Superior temporal gyrus (tissue), 1 donor: ENCODE measurements at regions not wholly inside any gene's neighbourhood (a gene's known extent, or its start where the extent isn't known, plus 50 kb on each side); places are given as distances from the start of the nearest gene placed in this dataset.

ENCODE experiments used
- DNase-seq: peaks from one replicate; pipeline ENCODE4 v3.0.0-alpha.2; 2016; ENCODE audit errors: extremely low spot score

DNA sequence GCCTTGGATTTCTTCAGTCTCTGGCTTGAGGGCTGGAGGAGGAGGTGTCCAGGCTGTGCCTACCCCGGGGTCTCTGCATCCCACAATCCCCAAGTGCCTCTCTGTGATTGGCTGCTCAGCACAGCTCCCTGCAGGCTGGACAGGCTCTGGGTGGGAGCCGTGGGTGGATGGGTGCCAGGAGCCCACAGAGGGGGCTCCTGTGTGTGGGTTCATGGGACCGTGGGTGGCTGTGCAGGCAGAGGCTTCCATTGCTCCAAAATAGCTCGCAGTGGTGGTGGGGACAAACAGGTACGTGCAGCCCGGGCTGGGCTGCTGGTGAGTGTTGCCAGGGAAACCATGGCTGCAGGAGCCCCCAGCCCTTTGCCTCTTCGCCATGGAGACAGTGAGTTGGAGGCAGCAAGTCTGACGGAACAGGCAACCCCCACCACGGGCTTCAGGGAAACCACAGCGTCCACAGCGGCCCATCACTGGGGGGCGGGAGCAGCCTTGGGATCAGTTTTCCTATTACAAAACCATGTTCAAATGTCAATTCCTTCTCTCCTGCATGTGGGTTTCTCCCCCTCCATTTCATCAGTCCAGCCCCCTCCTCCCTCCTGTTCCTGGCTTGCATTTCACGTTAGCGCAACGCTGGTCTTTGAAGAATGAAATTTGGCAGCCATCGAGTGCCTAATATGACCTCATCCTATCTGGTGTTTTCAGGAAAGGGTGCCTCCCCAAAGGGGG, 155.2 kb downstream of the TRIM29 start:
- no peak for DNase-seq

GRCh38 chr11:119980431-119980830, 157.5 kb downstream of the TRIM29 start:
- DNase-seq = no peak

GRCh38 chr11:119979701-119980100, 158.2 kb downstream of the TRIM29 start:
- DNase-seq = no peak

- DNase-seq = no peak
Measured at GRCh38 chr11:119978696-119979095, 159.2 kb downstream of the TRIM29 start.

GRCh38 chr11:119977881-119978280, 160.0 kb downstream of the TRIM29 start:
- no peak for DNase-seq

GRCh38 chr11:119977561-119977860, 160.4 kb downstream of the TRIM29 start:
- DNase-seq = no peak

DNA sequence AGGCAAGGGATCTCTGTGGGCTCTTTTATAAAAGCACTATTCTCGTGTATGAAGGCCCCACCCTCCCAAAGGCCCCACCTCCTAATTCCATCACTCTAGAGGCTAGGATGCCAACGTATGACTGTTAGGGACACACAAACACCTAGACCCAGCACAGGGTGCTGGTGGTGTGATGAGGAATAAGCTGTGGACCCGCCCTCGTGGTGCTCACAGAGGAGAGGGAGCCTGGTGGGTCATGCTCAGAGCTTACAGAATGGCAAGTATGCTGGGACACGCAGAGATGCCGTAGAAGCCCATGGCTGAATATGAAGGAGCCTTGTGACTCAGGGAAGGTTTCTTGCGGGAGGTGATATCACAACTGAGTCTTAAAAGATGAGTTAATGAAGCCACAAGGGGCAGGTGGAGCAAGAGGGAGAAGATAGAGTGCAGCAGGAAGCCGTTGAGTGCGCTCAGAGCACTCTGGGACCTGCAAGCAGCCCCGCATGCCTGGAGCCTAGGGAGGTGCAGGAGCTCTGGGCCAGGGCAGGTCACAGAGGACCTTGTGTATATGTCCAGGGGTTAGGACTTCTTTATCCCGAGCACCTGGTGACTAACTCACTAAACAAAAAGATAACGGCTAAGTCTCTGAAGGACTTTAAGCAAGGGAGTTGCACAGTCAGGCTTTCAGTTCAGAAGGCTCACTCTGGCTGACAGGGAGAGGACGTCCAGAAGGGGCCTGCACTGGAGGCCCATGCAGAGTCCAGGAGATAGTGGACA, 160.9 kb downstream of the TRIM29 start:
- peak; percentile 72 for DNase-seq

DNA sequence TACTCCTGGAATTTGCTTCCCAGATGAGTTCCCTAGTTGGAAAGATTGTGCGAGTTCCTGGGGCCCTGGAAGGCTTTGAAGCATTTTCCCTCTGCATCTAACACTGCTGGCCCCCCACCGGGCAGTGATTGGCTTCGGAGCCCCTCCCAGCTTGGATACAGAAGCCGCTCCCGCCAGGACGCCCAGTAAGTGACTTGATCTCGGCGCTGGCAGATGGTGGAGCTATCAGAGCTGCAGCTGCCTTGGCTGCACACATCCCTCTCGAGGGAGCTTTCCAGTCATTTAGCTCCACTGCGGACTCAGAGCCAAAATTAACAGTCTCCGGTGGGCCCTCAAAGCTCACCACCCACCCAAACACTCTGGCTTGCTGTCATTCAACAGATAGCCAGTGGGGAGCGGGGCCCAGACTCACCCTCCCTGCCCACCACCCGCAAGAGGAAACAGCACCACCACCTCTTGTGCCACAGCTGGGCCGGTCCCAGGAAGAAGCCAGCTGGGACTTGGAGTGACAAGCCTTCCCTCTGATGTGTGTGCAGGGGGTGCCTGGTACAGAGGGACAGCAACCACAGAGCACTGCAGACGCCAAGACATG, 162.3 kb downstream of the TRIM29 start:
- DNase-seq = peak; percentile 88

- peak; percentile 81 for DNase-seq
Measured at GRCh38 chr11:119974467-119974866, 163.4 kb downstream of the TRIM29 start.

DNA sequence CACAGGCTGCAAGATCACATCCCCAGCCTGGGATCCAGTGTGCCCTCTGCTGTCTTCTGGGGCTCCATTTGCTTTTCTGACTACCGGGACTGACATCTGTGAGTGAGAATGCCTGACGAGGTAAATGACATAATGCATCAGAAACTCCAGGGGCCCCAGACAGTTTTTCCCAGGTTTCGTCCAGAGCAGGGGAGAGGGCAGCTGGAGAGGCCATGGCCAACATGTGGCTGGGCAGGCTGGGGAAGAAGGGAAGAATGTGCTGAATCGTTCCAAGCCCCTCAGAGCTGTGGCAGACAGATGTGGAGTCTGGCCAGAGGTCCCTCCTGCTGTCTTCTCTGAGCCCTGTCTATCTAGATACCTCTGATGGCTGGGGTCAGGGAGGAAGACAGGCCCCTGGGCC, 163.9 kb downstream of the TRIM29 start:
- no peak for DNase-seq

GRCh38 chr11:119972281-119972680, 165.6 kb downstream of the TRIM29 start:
- DNase-seq = no peak

DNA sequence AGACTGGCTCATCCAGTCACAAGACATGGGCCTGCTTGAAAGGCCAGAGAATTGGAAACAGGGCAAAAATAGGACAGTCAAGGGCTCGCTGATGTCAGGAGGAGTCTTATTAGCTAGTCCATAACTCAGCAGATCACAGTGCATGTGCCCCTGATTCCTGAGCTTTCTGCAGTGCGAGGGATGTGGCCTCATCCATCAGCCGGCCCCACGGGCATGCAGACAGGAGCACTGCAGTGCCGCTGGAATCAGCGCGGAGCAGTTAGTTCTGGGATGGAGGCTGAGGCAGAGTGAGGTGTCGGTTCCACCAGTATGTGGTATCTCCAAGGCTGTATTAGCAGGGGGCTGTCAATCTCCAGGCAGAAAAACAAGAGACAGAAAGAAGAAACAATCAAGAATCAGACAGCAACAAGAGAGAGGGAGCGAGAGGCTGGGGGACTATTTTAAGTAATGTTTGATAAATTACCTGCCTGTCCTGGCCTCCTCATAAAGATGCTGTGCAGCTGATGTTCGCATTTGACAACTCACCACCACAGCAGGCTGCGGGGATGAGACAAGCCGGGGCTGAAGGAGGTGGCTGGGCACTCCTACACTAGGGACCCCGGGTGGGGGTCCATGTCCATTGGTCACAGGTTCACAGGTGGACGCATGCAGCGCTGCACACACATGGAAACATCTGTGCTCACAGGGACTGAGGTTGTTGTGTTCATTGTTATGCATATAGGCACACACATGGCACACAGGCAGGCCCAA, 167.2 kb downstream of the TRIM29 start:
- no peak for DNase-seq

DNA sequence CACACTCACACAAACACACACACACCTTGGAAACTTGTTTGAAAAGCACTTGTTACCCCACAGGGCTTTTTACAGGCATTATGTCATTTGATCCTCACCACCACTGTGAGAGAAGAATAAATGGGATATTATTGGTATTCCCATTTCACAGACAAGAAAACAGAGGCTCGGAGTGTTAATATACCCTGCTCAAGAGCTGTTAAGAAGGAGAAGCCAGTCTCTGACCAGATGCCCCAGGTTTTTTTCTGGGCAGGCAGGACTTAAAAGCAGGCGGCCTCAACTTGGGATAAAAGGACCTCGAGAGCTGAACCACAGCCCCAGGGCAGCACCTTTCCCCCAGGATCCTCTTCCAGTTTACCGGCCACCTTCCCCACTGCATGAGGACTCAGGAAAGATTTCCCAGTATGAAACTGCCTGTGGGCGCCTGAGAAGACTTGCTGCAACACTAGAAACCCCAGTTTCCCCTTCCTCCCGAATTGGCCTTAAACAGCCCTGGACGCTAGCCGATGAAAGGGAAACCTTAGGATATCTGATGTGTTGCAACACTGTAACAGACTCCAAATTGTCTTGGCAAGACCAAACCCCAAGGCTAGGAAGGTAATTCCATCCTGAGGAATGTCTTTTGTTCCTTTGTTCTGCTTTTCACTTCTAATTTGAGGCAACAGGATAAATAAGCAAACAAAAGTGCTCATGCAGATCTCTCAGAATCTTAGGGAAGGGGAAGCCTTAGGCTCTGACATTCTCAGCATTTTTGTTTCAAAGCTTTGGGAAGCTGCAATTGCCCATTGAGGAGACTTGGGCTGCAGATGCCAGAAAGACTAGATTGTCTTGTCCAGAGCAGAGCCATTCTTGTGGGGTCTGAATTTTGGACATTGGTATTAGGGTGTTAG, 173.5 kb downstream of the TRIM29 start:
- no peak for DNase-seq

DNA sequence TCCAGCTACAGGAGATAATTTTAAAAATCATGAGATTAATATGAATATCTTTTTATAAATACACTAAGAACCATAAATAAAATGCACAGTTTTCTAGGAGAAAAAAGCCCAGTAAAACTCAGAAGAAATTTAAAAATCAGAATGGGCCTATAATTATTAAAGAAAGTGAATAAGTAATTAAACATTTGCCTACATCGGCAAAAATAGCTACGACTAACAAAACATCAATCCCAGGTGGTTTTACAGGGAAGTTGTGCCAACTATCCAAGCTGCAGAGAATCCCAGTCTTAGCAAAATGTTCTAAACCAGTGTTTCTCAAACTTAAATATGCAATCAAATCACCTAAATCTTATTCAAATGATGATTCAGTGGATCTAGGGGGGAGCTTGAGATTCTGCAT, 180.0 kb downstream of the TRIM29 start:
- DNase-seq = no peak

DNA sequence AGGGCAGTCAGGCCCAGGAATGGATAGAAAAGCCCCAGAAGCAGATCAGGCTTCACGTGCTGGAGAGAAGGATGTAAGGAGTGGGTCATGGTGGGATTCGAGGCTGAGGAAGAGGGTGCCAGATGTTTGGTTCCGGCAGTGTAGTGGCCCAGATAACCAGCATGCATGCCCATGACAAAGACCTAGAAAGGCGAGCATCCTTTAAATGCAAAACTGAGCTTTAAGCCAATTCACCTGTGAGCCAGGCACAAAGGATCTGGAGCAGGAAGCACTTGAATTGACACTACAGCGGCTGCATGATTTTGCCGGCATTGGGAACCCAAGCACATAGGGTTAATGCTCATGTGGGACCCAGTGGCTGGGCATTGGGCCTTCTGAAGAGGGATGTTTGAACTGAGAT, 185.5 kb downstream of the TRIM29 start:
- no peak for DNase-seq

GRCh38 chr11:119943298-119943655, 194.6 kb downstream of the TRIM29 start:
- DNase-seq = no peak

DNA sequence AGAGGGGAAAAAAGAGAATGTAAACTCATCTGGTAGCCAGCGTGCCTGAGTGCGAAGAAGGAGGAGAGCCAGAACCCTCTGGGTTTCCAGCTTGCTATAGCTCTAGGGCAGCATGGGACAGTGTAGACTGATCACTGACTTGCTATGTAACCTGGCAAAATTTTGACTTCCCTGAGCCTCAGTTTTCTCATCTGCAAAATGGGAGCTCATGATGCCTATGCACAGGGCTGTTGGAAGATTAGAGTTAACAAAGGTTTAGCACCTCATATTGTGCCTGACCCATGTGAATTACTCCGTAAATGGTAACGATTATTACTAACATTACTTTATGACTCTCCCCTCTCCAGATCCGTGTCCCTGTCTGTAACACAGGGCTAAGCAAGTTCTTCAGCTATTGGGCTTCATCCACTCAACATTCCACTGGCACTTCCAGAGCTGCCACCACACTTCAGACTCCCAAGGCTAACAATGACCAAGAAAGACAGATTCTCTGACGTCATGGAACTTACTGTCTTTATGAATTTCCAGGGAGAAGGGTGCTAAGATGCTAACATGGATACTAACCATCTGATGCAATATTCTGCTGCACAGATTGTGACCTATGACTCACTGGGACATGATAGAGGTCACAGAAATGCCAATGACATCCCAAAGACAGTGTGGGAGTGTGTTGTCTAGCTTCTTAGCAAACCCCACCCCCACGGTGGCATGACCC, 195.2 kb downstream of the TRIM29 start:
- no peak for DNase-seq

DNA sequence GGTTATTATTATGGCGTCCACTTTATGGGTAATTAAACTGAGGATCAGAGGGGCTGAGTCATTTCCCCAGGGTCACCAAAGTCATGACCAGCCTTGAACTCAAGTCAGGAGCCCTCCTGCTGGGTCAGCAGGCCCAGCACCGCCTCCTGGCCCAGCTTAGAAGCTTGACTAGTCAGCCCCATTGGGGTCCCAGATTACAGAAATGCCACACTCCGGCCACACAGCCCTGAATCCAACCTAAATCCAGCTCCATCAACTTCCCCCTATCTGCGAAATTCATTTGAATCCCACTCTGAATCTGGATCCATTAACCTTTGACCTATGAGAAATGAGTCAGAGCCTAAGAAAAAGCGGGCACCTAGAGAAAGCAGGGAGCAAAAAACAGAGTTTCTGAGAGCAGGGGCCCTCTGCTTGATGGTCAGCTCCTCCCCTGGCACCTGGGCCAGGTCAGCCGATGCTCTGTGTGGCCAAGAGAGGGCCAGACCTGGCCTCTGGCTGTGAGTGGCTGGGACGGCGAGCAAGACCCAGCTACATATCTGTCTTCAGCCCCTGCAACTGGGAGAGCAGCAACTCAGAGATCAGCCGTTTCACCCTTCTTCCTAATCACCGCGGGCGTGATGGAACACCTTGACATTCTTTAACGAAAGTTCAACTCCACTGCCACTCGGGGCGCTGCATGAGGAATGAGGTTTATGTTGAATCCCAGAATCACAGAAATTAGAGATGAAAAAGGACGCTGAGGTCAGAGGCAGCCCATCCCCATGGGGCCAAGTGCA, 196.1 kb downstream of the TRIM29 start:
- DNase-seq = no peak

GRCh38 chr11:119941171-119941570, 196.7 kb downstream of the TRIM29 start:
- no peak for DNase-seq

DNA sequence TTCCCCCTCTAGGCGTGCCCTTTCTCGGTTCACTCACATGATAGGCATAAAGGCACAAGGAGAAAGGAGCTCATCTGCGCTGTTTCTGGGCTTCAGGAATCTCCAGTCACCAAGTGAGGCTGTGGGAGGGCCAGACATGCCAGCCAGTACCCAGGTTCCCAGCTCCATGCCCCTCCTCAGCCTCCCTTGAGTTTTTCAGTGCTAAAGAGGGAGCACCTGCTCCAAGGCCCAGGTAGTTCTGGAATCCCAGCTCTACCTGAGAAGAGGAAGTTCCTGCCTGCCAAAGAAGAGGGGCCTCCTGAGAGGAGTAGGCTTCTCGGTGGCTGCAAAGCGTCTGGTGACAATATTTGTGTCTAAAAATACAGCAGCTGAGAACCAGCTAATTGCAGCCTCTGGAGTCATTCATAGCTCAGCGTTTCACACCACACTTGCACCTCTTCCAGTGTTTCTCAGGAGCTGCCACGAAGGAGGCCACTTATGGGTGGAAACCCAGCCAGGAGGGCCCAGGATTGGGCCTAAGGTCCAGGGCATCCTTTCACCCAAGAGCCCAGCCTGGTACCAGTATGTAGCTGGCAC, 197.4 kb downstream of the TRIM29 start:
- DNase-seq = peak; percentile 61
